ENCODE measurements at regions not wholly inside any gene's neighbourhood (a gene's known extent, or its start where the extent isn't known, plus 50 kb on each side); places are given as distances from the start of the nearest gene placed in this dataset.
"Not testable (repeated sequence)": the region's sequence is repeated elsewhere in the genome, so short reads cannot be mapped to it uniquely, and the experiment has no call there.

DNA sequence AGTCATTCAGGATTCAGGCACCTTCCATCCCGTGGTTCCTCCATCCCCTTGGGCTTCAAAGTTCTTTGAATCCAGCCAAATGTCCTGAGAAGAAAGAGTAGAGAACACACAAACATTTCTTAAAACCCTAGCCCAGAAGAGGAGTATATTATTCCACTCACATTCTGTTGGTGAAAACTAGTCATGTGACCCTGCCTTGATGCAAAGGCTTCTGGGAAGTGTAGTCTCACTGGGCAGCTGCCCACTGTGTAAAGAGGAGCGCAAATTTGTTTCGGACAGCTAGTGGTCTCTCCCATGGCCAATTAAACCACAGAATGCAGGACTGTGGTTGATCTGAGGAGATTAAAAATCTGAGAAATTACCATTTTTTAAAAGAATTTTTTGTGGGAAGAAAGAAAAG lies 304.4 kb downstream of the SUCLA2 start (continued):
- no peak for TF ChIP-seq HIC1 (tag by site-specific recombination; IDR thresholded peaks at IDR 0.05)
- TF ChIP-seq ZBTB26 (tag by site-specific recombination; optimal IDR thresholded peaks at IDR 0.05), result no peak
- TF ChIP-seq ZNF174 (tag by site-specific recombination; IDR thresholded peaks at IDR 0.05), result no peak
- no peak for TF ChIP-seq ZNF121 (tag by site-specific recombination; IDR thresholded peaks at IDR 0.05)
- TF ChIP-seq ZNF529 (tag by site-specific recombination; IDR thresholded peaks at IDR 0.05; ENCODE audit: insufficient replicate concordance), result no peak
- TF ChIP-seq ZNF302 (tag by site-specific recombination; IDR thresholded peaks at IDR 0.05; ENCODE audit: low read depth), result no peak
- TF ChIP-seq KLF17 (tag by site-specific recombination; IDR thresholded peaks at IDR 0.05), result no peak
- no peak for TF ChIP-seq TCF7L2 (IDR thresholded peaks at IDR 0.05; ENCODE audit: borderline replicate concordance, low read depth, low read length)
- TF ChIP-seq KLF10 (tag by site-specific recombination; IDR thresholded peaks at IDR 0.05), result no peak

DNA sequence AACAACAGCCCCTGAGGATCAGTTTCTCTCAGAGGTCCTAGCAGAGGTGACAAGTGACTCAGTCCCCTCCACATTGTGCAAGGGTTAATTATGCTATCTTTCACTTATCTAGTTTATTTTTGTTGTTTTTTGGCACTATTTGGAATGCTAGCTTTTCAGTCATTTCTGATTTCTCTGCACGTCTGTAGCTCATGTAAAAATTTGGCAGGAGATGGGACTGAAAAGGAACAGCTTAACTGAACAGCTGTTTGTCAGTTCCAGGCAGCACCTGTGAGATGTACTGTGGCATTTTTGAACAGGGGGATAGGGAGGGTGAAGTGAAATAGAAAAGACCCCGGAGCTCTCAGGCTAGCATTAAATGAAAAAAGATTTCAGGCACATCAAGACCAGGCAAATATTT lies 313.5 kb downstream of the SUCLA2 start:
- no peaks in the 10 kb centered on the region for H3K4me1 ChIP-seq (ENCODE audit: control insufficient read depth, insufficient read depth, low read length)
- H3K36me3 ChIP-seq (ENCODE audit: control insufficient read depth in 2 of 2, insufficient read depth in 1 of 2, low read length in 2 of 2), result no peaks in the 10 kb centered on the region
- ChIA-PET POLR2A (interaction anchor here (0.5 kb wide), 1 partner anchor 337 kb away, joined by 3 read pairs; no protein-coding TSS in a partner anchor), CTCF (no interaction called here)
- H3K27ac ChIP-seq (ENCODE audit: extremely low read depth, low read depth, low read length), result no peak overlapping the region
- no peak overlapping the region for H3K4me3 ChIP-seq (ENCODE audit: low read depth, low read length)
- TF ChIP-seq, protein P1, sequence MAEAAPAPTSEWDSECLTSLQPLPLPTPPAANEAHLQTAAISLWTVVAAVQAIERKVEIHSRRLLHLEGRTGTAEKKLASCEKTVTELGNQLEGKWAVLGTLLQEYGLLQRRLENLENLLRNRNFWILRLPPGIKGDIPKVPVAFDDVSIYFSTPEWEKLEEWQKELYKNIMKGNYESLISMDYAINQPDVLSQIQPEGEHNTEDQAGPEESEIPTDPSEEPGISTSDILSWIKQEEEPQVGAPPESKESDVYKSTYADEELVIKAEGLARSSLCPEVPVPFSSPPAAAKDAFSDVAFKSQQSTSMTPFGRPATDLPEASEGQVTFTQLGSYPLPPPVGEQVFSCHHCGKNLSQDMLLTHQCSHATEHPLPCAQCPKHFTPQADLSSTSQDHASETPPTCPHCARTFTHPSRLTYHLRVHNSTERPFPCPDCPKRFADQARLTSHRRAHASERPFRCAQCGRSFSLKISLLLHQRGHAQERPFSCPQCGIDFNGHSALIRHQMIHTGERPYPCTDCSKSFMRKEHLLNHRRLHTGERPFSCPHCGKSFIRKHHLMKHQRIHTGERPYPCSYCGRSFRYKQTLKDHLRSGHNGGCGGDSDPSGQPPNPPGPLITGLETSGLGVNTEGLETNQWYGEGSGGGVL (tag by site-specific recombination; IDR thresholded peaks at IDR 0.05), result no peak
- TF ChIP-seq ZSCAN16 (tag by site-specific recombination; IDR thresholded peaks at IDR 0.05) (no peak), ZNF555 (tag by site-specific recombination; conservative IDR thresholded peaks at IDR 0.05) (no peak), HOXD13 (CRISPR knock-in tag; IDR thresholded peaks at IDR 0.05; ENCODE audit: borderline replicate concordance) (no peak), KLF8 (tag by site-specific recombination; IDR thresholded peaks at IDR 0.05) (no peak), MZF1 (tag by site-specific recombination; IDR thresholded peaks at IDR 0.05; ENCODE audit: borderline replicate concordance) (no peak), ZNF202 (tag by site-specific recombination; IDR thresholded peaks at IDR 0.05; ENCODE audit: borderline replicate concordance) (no peak), ZNF404 (tag by site-specific recombination; IDR thresholded peaks at IDR 0.05) (no peak)
- TF ChIP-seq, protein P2, sequence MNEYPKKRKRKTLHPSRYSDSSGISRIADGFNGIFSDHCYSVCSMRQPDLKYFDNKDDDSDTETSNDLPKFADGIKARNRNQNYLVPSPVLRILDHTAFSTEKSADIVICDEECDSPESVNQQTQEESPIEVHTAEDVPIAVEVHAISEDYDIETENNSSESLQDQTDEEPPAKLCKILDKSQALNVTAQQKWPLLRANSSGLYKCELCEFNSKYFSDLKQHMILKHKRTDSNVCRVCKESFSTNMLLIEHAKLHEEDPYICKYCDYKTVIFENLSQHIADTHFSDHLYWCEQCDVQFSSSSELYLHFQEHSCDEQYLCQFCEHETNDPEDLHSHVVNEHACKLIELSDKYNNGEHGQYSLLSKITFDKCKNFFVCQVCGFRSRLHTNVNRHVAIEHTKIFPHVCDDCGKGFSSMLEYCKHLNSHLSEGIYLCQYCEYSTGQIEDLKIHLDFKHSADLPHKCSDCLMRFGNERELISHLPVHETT (tag by site-specific recombination; IDR thresholded peaks at IDR 0.05), result no peak
- TF ChIP-seq, protein P3, sequence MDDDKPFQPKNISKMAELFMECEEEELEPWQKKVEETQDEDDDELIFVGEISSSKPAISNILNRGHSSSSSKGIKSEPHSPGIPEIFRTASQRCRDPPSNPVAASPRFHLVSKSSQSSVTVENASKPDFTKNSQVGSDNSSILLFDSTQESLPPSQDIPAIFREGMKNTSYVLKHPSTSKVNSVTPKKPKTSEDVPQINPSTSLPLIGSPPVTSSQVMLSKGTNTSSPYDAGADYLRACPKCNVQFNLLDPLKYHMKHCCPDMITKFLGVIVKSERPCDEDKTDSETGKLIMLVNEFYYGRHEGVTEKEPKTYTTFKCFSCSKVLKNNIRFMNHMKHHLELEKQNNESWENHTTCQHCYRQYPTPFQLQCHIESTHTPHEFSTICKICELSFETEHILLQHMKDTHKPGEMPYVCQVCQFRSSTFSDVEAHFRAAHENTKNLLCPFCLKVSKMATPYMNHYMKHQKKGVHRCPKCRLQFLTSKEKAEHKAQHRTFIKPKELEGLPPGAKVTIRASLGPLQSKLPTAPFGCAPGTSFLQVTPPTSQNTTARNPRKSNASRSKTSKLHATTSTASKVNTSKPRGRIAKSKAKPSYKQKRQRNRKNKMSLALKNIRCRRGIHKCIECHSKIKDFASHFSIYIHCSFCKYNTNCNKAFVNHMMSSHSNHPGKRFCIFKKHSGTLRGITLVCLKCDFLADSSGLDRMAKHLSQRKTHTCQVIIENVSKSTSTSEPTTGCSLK (tag by site-specific recombination; IDR thresholded peaks at IDR 0.05), result no peak
- TF ChIP-seq, protein P4, sequence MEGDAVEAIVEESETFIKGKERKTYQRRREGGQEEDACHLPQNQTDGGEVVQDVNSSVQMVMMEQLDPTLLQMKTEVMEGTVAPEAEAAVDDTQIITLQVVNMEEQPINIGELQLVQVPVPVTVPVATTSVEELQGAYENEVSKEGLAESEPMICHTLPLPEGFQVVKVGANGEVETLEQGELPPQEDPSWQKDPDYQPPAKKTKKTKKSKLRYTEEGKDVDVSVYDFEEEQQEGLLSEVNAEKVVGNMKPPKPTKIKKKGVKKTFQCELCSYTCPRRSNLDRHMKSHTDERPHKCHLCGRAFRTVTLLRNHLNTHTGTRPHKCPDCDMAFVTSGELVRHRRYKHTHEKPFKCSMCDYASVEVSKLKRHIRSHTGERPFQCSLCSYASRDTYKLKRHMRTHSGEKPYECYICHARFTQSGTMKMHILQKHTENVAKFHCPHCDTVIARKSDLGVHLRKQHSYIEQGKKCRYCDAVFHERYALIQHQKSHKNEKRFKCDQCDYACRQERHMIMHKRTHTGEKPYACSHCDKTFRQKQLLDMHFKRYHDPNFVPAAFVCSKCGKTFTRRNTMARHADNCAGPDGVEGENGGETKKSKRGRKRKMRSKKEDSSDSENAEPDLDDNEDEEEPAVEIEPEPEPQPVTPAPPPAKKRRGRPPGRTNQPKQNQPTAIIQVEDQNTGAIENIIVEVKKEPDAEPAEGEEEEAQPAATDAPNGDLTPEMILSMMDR (tag by site-specific recombination; IDR thresholded peaks at IDR 0.05), result no peak
- no peaks in the 10 kb centered on the region for H3K9me3 ChIP-seq (ENCODE audit: control insufficient read depth, insufficient read depth, low read depth, low read length)

- POLR2A ChIA-PET, result not testable (repeated sequence)
These were observed 315.9 kb downstream of the SUCLA2 start for GRCh38 chr13:47685156-47685555.

More at GRCh38 chr13:47685156-47685555, 315.9 kb downstream of the SUCLA2 start:
- H3K9me3 ChIP-seq (ENCODE audit: control insufficient read depth, insufficient read depth, low read depth, low read length); H3K27ac ChIP-seq (ENCODE audit: extremely low read depth, low read depth, low read length); H3K36me3 ChIP-seq (ENCODE audit: control insufficient read depth in 2 of 2, insufficient read depth in 1 of 2, low read length in 2 of 2); H3K4me1 ChIP-seq (ENCODE audit: control insufficient read depth, insufficient read depth, low read length); CTCF ChIA-PET; H3K4me3 ChIP-seq (ENCODE audit: low read depth, low read length): not testable (repeated sequence)
